ENCODE measurements at regions not wholly inside any gene's neighbourhood (a gene's known extent, or its start where the extent isn't known, plus 50 kb on each side); places are given as distances from the start of the nearest gene placed in this dataset.
"Not testable (repeated sequence)": the region's sequence is repeated elsewhere in the genome, so short reads cannot be mapped to it uniquely, and the experiment has no call there.

- Histone ChIP-seq H3K27me3 (ENCODE audit: insufficient read depth, poor library complexity, severe bottlenecking) (no peaks in the 10 kb centered on the region), H3K27ac (replicated peaks) (peak overlapping the region; percentile 69), H3K4me3 (replicated peaks; ENCODE audit: insufficient read depth, low read length) (no peak overlapping the region)
- TF ChIP-seq CTCF (IDR thresholded peaks at IDR 0.05; ENCODE audit: insufficient read depth, low read length): no peak
- DNase-seq (ENCODE audit: low read depth in 1 of 2, low spot score in 1 of 2): peak in 1 of 2 experiments; percentile 85
These were observed 64.5 kb upstream of the SLC44A3 start for GRCh38 chr1:94755675-94756074.

GRCh38 chr1:94755016-94755415, 65.1 kb upstream of the SLC44A3 start:
- H3K4me3 ChIP-seq (replicated peaks; ENCODE audit: insufficient read depth, low read length); DNase-seq (ENCODE audit: low read depth in 1 of 2, low spot score in 1 of 2); H3K27me3 ChIP-seq (ENCODE audit: insufficient read depth, poor library complexity, severe bottlenecking): not testable (repeated sequence)
- peak overlapping the region; percentile 69 for H3K27ac ChIP-seq (replicated peaks)

GRCh38 chr1:94754570-94754969, 65.6 kb upstream of the SLC44A3 start:
- DNase-seq (ENCODE audit: low read depth in 1 of 2, low spot score in 1 of 2): no peak
- H3K27ac ChIP-seq (replicated peaks): peak overlapping the region; percentile 69; the same call in 1 of the 2 replicates
- TF ChIP-seq CTCF (IDR thresholded peaks at IDR 0.05; ENCODE audit: insufficient read depth, low read length): no peak
- no peak overlapping the region for H3K4me3 ChIP-seq (replicated peaks; ENCODE audit: insufficient read depth, low read length)
- H3K27me3 ChIP-seq (ENCODE audit: insufficient read depth, poor library complexity, severe bottlenecking): no peaks in the 10 kb centered on the region

GRCh38 chr1:94754095-94754494, 66.1 kb upstream of the SLC44A3 start:
- no peak for TF ChIP-seq SPI1 (IDR thresholded peaks at IDR 0.05; ENCODE audit: borderline replicate concordance, low read depth)
- H3K4me3 ChIP-seq (replicated peaks; ENCODE audit: insufficient read depth, low read length): no peak overlapping the region
- no peak overlapping the region for H3K27ac ChIP-seq (replicated peaks)
- H3K27me3 ChIP-seq (ENCODE audit: insufficient read depth, poor library complexity, severe bottlenecking): no peaks in the 10 kb centered on the region
- DNase-seq (ENCODE audit: low read depth in 1 of 2, low spot score in 1 of 2): no peak

GRCh38 chr1:94753171-94753972, 66.8 kb upstream of the SLC44A3 start:
- TF ChIP-seq CTCF (IDR thresholded peaks at IDR 0.05; ENCODE audit: insufficient read depth, low read length) (no peak), SPI1 (IDR thresholded peaks at IDR 0.05; ENCODE audit: borderline replicate concordance, low read depth) (no peak), REST (IDR thresholded peaks at IDR 0.05; ENCODE audit: insufficient replicate concordance, low read depth) (no peak), GABPA (IDR thresholded peaks at IDR 0.05; ENCODE audit: low read depth) (no peak), POLR2AphosphoS5 (IDR thresholded peaks at IDR 0.05; ENCODE audit: low read depth) (no peak)
- Histone ChIP-seq H3K4me3 (replicated peaks; ENCODE audit: insufficient read depth, low read length) (no peak overlapping the region), H3K27me3 (ENCODE audit: insufficient read depth, poor library complexity, severe bottlenecking) (no peaks in the 10 kb centered on the region), H3K27ac (replicated peaks) (no peak overlapping the region)
- DNase-seq (ENCODE audit: low read depth in 1 of 2, low spot score in 1 of 2): no peak

- not testable (repeated sequence) for H3K4me3 ChIP-seq (replicated peaks; ENCODE audit: insufficient read depth, low read length); H3K27me3 ChIP-seq (ENCODE audit: insufficient read depth, poor library complexity, severe bottlenecking); DNase-seq (ENCODE audit: low read depth in 1 of 2, low spot score in 1 of 2); H3K27ac ChIP-seq (replicated peaks)
These were observed 68.7 kb upstream of the SLC44A3 start for GRCh38 chr1:94751483-94751882.
